Transverse colon (tissue), 3 donors: ENCODE measurements at regions not wholly inside any gene's neighbourhood (a gene's known extent, or its start where the extent isn't known, plus 50 kb on each side); places are given as distances from the start of the nearest gene placed in this dataset.

Experiments used
- POLR2A ChIP-seq: fragments of 450-650 bp; IDR thresholded peaks from one replicate; pipeline ENCODE4 v1.6.1; 2016; ENCODE audit warnings: antibody characterized with exemption, mild to moderate bottlenecking, moderate library complexity
- POLR2AphosphoS5 ChIP-seq, 3 donors: sonication (generic); formaldehyde crosslinking; IDR thresholded peaks; one replicate each; pipeline ENCODE4 v1.6.1; 2016; ENCODE audit warnings: antibody characterized with exemption in 3 of 3

- TF ChIP-seq POLR2A (no peak), POLR2AphosphoS5 (IDR thresholded peaks at IDR 0.05) (no peak)
Measured at GRCh38 chr4:150012851-150013360, 65.3 kb upstream of the DCLK2 start.
